Karpas-422 (cell line): ENCODE measurements at regions not wholly inside any gene's neighbourhood (a gene's known extent, or its start where the extent isn't known, plus 50 kb on each side); places are given as distances from the start of the nearest gene placed in this dataset.

Experiments used
- DNase-seq: peaks from one replicate; pipeline ENCODE4 v3.0.0-alpha.2; 2015
- H2AFZ ChIP-seq: fragments of 200-600 bp; sonication (generic); 2 replicates; pipeline ENCODE4 v1.6.1; 2014; ENCODE audit warnings: antibody characterized with exemption, low read length, mixed read lengths
- H3K27ac ChIP-seq: fragments of 200-600 bp; sonication (generic); 2 replicates; pipeline ENCODE4 v1.5.1; 2014; ENCODE audit warnings: mild to moderate bottlenecking, low read length, moderate library complexity
- H3K27me3 ChIP-seq: fragments of 200-600 bp; sonication (generic); 2 replicates; pipeline ENCODE4 v1.6.1; 2014; ENCODE audit warnings: low read length, mixed read lengths
- H3K36me3 ChIP-seq: fragments of 200-600 bp; sonication (generic); 2 replicates; pipeline ENCODE4 v1.6.1; 2014; ENCODE audit warnings: low read length, mixed read lengths; ENCODE audit not compliant: insufficient read depth
- H3K4me1 ChIP-seq: fragments of 200-600 bp; sonication (generic); 2 replicates; pipeline ENCODE4 v1.6.1; 2014; ENCODE audit warnings: mild to moderate bottlenecking, low read length, mixed read lengths
- H3K4me2 ChIP-seq: fragments of 200-600 bp; sonication (generic); 2 replicates; pipeline ENCODE4 v1.6.1; 2014; ENCODE audit warnings: low read length, low read depth, mild to moderate bottlenecking; ENCODE audit not compliant: poor library complexity, severe bottlenecking
- H3K4me3 ChIP-seq: fragments of 200-600 bp; sonication (generic); 2 replicates; pipeline ENCODE4 v1.5.1; 2014; ENCODE audit warnings: mild to moderate bottlenecking, antibody characterized with exemption, low read length, mixed read lengths
- H3K79me2 ChIP-seq: fragments of 200-600 bp; sonication (generic); 2 replicates; pipeline ENCODE4 v1.6.1; 2014; ENCODE audit warnings: mild to moderate bottlenecking, low read length, mixed read lengths
- H3K9ac ChIP-seq: fragments of 200-600 bp; sonication (generic); 2 replicates; pipeline ENCODE4 v1.6.0; 2014; ENCODE audit warnings: low read length
- H3K9me2 ChIP-seq: fragments of 200-600 bp; sonication (generic), shearing (Covaris generic); replicated peaks from 2 replicates; pipeline ENCODE4 v1.6.0; 2014; ENCODE audit warnings: mild to moderate bottlenecking, low read length, moderate library complexity; ENCODE audit not compliant: insufficient read depth
- H3K9me3 ChIP-seq: fragments of 300-700, 200-600 bp; sonication (generic); 2 replicates; pipeline ENCODE4 v1.6.1; 2014; ENCODE audit warnings: low read length, mixed read lengths
- H4K20me1 ChIP-seq: fragments of 200-600 bp; sonication (generic); 2 replicates; pipeline ENCODE4 v1.6.1; 2014; ENCODE audit warnings: mild to moderate bottlenecking, antibody characterized with exemption, low read length, low read depth; ENCODE audit not compliant: insufficient read depth

- no peaks in the 10 kb centered on the region for H3K79me2 ChIP-seq
- H2AFZ ChIP-seq, result no peak overlapping the region
- H3K9me2 ChIP-seq, result no peaks in the 10 kb centered on the region
- no peak overlapping the region for H3K9ac ChIP-seq
- H3K36me3 ChIP-seq, result no peaks in the 10 kb centered on the region
- H3K4me2 ChIP-seq, result no peak overlapping the region
- no peak for DNase-seq
- H4K20me1 ChIP-seq, result no peaks in the 10 kb centered on the region
- H3K27ac ChIP-seq, result no peak overlapping the region
- H3K27me3 ChIP-seq, result no peaks in the 10 kb centered on the region
- no peaks in the 10 kb centered on the region for H3K4me1 ChIP-seq
- no peaks in the 10 kb centered on the region for H3K9me3 ChIP-seq
- no peak overlapping the region for H3K4me3 ChIP-seq
These were observed 173.2 kb upstream of the HMGA2 start for GRCh38 chr12:65651060-65651459.

GRCh38 chr12:65653321-65653720 lies 171.0 kb upstream of the HMGA2 start:
- H4K20me1 ChIP-seq, result no peaks in the 10 kb centered on the region
- H2AFZ ChIP-seq, result no peak overlapping the region
- DNase-seq, result no peak
- H3K4me1 ChIP-seq, result no peaks in the 10 kb centered on the region
- no peak overlapping the region for H3K4me2 ChIP-seq
- H3K9ac ChIP-seq, result no peak overlapping the region
- H3K4me3 ChIP-seq, result no peak overlapping the region
- H3K9me3 ChIP-seq, result no peaks in the 10 kb centered on the region
- no peaks in the 10 kb centered on the region for H3K36me3 ChIP-seq
- H3K79me2 ChIP-seq, result no peaks in the 10 kb centered on the region
- H3K27ac ChIP-seq, result no peak overlapping the region
- no peaks in the 10 kb centered on the region for H3K9me2 ChIP-seq
- H3K27me3 ChIP-seq, result no peaks in the 10 kb centered on the region

- no peak for DNase-seq
- Histone ChIP-seq H4K20me1 (no peaks in the 10 kb centered on the region), H3K4me1 (no peaks in the 10 kb centered on the region), H3K9me3 (no peaks in the 10 kb centered on the region), H3K9me2 (no peaks in the 10 kb centered on the region), H3K79me2 (no peaks in the 10 kb centered on the region), H2AFZ (no peak overlapping the region), H3K27ac (no peak overlapping the region), H3K27me3 (no peaks in the 10 kb centered on the region), H3K4me2 (no peak overlapping the region), H3K9ac (no peak overlapping the region), H3K36me3 (no peaks in the 10 kb centered on the region), H3K4me3 (no peak overlapping the region)
These were observed 170.2 kb upstream of the HMGA2 start for GRCh38 chr12:65653946-65654629.

GRCh38 chr12:65655074-65655493 lies 169.2 kb upstream of the HMGA2 start:
- H3K9ac ChIP-seq, result no peak overlapping the region
- no peak overlapping the region for H3K27ac ChIP-seq
- H3K4me3 ChIP-seq, result no peak overlapping the region
- H3K4me2 ChIP-seq, result no peak overlapping the region
- no peak for DNase-seq
- no peaks in the 10 kb centered on the region for H4K20me1 ChIP-seq
- H3K4me1 ChIP-seq, result no peaks in the 10 kb centered on the region
- no peaks in the 10 kb centered on the region for H3K79me2 ChIP-seq
- no peaks in the 10 kb centered on the region for H3K27me3 ChIP-seq
- no peaks in the 10 kb centered on the region for H3K9me3 ChIP-seq
- H3K36me3 ChIP-seq, result no peaks in the 10 kb centered on the region
- no peaks in the 10 kb centered on the region for H3K9me2 ChIP-seq
- no peak overlapping the region for H2AFZ ChIP-seq

GRCh38 chr12:65656156-65656882 lies 168.0 kb upstream of the HMGA2 start:
- Histone ChIP-seq H3K36me3 (no peaks in the 10 kb centered on the region), H3K4me2 (no peak overlapping the region), H3K9me2 (no peaks in the 10 kb centered on the region), H3K4me1 (no peaks in the 10 kb centered on the region), H2AFZ (no peak overlapping the region), H3K27ac (no peak overlapping the region), H3K9me3 (no peaks in the 10 kb centered on the region), H3K27me3 (no peaks in the 10 kb centered on the region), H3K9ac (no peak overlapping the region), H4K20me1 (no peaks in the 10 kb centered on the region), H3K4me3 (no peak overlapping the region), H3K79me2 (no peaks in the 10 kb centered on the region)
- DNase-seq, result no peak

- DNase-seq, result no peak
- no peak overlapping the region for H2AFZ ChIP-seq
These were observed 167.4 kb upstream of the HMGA2 start for GRCh38 chr12:65656891-65657351.

GRCh38 chr12:65657635-65658034 lies 166.6 kb upstream of the HMGA2 start:
- H3K27ac ChIP-seq, result no peak overlapping the region
- no peak overlapping the region for H3K4me2 ChIP-seq
- H3K9me2 ChIP-seq, result no peaks in the 10 kb centered on the region
- no peaks in the 10 kb centered on the region for H3K4me1 ChIP-seq
- no peaks in the 10 kb centered on the region for H4K20me1 ChIP-seq
- no peak overlapping the region for H3K4me3 ChIP-seq
- no peaks in the 10 kb centered on the region for H3K27me3 ChIP-seq
- DNase-seq, result no peak
- H3K9me3 ChIP-seq, result no peaks in the 10 kb centered on the region
- no peaks in the 10 kb centered on the region for H3K79me2 ChIP-seq
- H2AFZ ChIP-seq, result no peak overlapping the region
- H3K9ac ChIP-seq, result no peak overlapping the region
- no peaks in the 10 kb centered on the region for H3K36me3 ChIP-seq

More at GRCh38 chr12:65656891-65657351, 167.4 kb upstream of the HMGA2 start:
- Histone ChIP-seq H3K9ac (no peak overlapping the region), H3K9me2 (no peaks in the 10 kb centered on the region), H3K4me3 (no peak overlapping the region), H3K27me3 (no peaks in the 10 kb centered on the region), H3K9me3 (no peaks in the 10 kb centered on the region), H3K36me3 (no peaks in the 10 kb centered on the region), H3K4me2 (no peak overlapping the region), H3K4me1 (no peaks in the 10 kb centered on the region), H3K79me2 (no peaks in the 10 kb centered on the region), H3K27ac (no peak overlapping the region), H4K20me1 (no peaks in the 10 kb centered on the region)

- Histone ChIP-seq H4K20me1 (no peaks in the 10 kb centered on the region), H3K9ac (no peak overlapping the region), H3K4me3 (no peak overlapping the region), H3K4me2 (no peak overlapping the region), H3K79me2 (no peaks in the 10 kb centered on the region), H3K9me2 (no peaks in the 10 kb centered on the region), H3K36me3 (no peaks in the 10 kb centered on the region), H3K9me3 (no peaks in the 10 kb centered on the region), H3K27ac (no peak overlapping the region), H3K27me3 (no peaks in the 10 kb centered on the region), H2AFZ (no peak overlapping the region), H3K4me1 (no peaks in the 10 kb centered on the region)
- no peak for DNase-seq
These were observed 165.9 kb upstream of the HMGA2 start for GRCh38 chr12:65658360-65658759.
